Right lobe of liver (tissue), 4 donors: ENCODE measurements at regions not wholly inside any gene's neighbourhood (a gene's known extent, or its start where the extent isn't known, plus 50 kb on each side); places are given as distances from the start of the nearest gene placed in this dataset.

Experiments
- POLR2A ChIP-seq: fragments of 450-650 bp; IDR thresholded peaks from one replicate; pipeline ENCODE4 v1.6.1; 2017; ENCODE audit warnings: antibody characterized with exemption, mild to moderate bottlenecking
- TF ChIP-seq, protein P1 (sequence below), 4 donors: fragments of 200-600 bp in 3 of 4; fragments of 450-650 bp in 1 of 4; IDR thresholded peaks; one replicate each; pipeline versions ENCODE4 v1.5.1 to v1.8.0; 2016 to 2022; ENCODE audit warnings: antibody characterized with exemption in 4 of 4, mild to moderate bottlenecking in 2 of 4
- donor health status: DM: no; HTN: no; CAD: no.
- donor health status: DM: no; HTN: no; CAD: no.
- donor health status: DM: no; HTN: yes; CAD: no.

DNA sequence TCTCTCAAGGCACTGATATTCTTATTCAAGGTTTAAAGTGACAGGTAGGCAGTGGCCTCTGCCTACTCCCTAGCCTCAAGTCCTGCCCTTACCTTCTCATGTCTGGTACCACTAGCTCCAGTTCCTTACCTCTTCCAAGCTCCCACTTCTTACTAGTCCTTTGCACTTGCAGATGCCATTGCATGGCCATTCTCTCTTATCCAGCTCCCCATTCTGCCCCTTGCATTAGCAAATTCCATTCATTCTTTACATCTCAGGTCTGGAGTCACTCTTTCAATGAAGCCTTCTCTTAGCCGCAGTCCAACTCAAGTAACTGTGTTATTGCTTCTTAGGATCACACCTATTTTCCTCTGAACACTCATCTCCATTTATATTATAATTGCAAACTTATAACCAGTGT, 807.1 kb downstream of the EDEM1 start:
- TF ChIP-seq POLR2A = no peak
- TF ChIP-seq, protein P1, sequence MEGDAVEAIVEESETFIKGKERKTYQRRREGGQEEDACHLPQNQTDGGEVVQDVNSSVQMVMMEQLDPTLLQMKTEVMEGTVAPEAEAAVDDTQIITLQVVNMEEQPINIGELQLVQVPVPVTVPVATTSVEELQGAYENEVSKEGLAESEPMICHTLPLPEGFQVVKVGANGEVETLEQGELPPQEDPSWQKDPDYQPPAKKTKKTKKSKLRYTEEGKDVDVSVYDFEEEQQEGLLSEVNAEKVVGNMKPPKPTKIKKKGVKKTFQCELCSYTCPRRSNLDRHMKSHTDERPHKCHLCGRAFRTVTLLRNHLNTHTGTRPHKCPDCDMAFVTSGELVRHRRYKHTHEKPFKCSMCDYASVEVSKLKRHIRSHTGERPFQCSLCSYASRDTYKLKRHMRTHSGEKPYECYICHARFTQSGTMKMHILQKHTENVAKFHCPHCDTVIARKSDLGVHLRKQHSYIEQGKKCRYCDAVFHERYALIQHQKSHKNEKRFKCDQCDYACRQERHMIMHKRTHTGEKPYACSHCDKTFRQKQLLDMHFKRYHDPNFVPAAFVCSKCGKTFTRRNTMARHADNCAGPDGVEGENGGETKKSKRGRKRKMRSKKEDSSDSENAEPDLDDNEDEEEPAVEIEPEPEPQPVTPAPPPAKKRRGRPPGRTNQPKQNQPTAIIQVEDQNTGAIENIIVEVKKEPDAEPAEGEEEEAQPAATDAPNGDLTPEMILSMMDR (IDR thresholded peaks at IDR 0.05) = no peak
